ENCODE measurements at regions not wholly inside any gene's neighbourhood (a gene's known extent, or its start where the extent isn't known, plus 50 kb on each side); places are given as distances from the start of the nearest gene placed in this dataset.

- DNase-seq (peak in 1 of 3 donors; percentile 60), ATAC-seq (peak in 1 of 2 donors; percentile 5)
- H3K9me3 ChIP-seq (ENCODE audit: control insufficient read depth, low read length) = no peaks in the 10 kb centered on the region
- H3K4me1 ChIP-seq (ENCODE audit: control insufficient read depth, insufficient read depth, low read length) = peaks cover 11% of the 10 kb centered on the region
- H3K27me3 ChIP-seq (ENCODE audit: control insufficient read depth, insufficient read depth) = no peaks in the 10 kb centered on the region
- intact Hi-C loops (cut with DNase I) = loop anchor here (2.0 to 10.0 kb wide), 4 partner anchors 53 to 121 kb away; partner anchors contain the start of gene CSNK1A1 (in 2 of the 4)
- WGBS = 80% methylated on average over 15 of the region's 15 CpGs
- H3K27ac ChIP-seq (ENCODE audit: low read length) = no peak overlapping the region
- H3K4me3 ChIP-seq (ENCODE audit: low read length) = no peak overlapping the region
These were observed 62.9 kb upstream of the IL17B start for GRCh38 chr5:149441986-149442385.

GRCh38 chr5:149441194-149441753, 62.2 kb upstream of the IL17B start:
- Histone ChIP-seq H3K27me3 (ENCODE audit: control insufficient read depth, insufficient read depth) (no peaks in the 10 kb centered on the region), H3K27ac (ENCODE audit: low read length) (no peak overlapping the region), H3K9me3 (ENCODE audit: control insufficient read depth, low read length) (no peaks in the 10 kb centered on the region), H3K4me1 (ENCODE audit: control insufficient read depth, insufficient read depth, low read length) (peaks cover 13% of the 10 kb centered on the region), H3K4me3 (ENCODE audit: low read length) (no peak overlapping the region)
- no peak for DNase-seq
- intact Hi-C loops (cut with DNase I) = loop anchor here (5.0 to 10.0 kb wide), 3 partner anchors 54 to 116 kb away; partner anchors contain the start of gene CSNK1A1 (in 2 of the 4)
- ATAC-seq = no peak
- 88% methylated on average over 14 of the region's 14 CpGs for WGBS

- peak in 2 of 3 donors; percentile 34 to 48 for DNase-seq
- Histone ChIP-seq H3K4me3 (ENCODE audit: low read length) (no peak overlapping the region), H3K27ac (ENCODE audit: low read length) (no peak overlapping the region), H3K9me3 (ENCODE audit: control insufficient read depth, low read length) (no peaks in the 10 kb centered on the region), H3K4me1 (ENCODE audit: control insufficient read depth, insufficient read depth, low read length) (peaks cover 4% of the 10 kb centered on the region), H3K27me3 (ENCODE audit: control insufficient read depth, insufficient read depth) (no peaks in the 10 kb centered on the region)
- ATAC-seq = peak in 1 of 2 donors; percentile 54
- intact Hi-C loops (cut with DNase I) = loop anchor here (5.0 to 10.0 kb wide), 3 partner anchors 55 to 117 kb away; partner anchors contain the start of gene CSNK1A1 (in 2 of the 4)
- 70% methylated on average over 8 of the region's 8 CpGs for WGBS
These were observed 60.9 kb upstream of the IL17B start for GRCh38 chr5:149439899-149440542.

- no peak for DNase-seq
- ATAC-seq = no peak
- H3K9me3 ChIP-seq (ENCODE audit: control insufficient read depth, low read length) = no peaks in the 10 kb centered on the region
- peaks cover 4% of the 10 kb centered on the region for H3K4me1 ChIP-seq (ENCODE audit: control insufficient read depth, insufficient read depth, low read length)
- no peaks in the 10 kb centered on the region for H3K27me3 ChIP-seq (ENCODE audit: control insufficient read depth, insufficient read depth)
- intact Hi-C loops (cut with DNase I) = no loop called here
- no peak overlapping the region for H3K27ac ChIP-seq (ENCODE audit: low read length)
- no peak overlapping the region for H3K4me3 ChIP-seq (ENCODE audit: low read length)
- WGBS = 88% methylated on average over 1 of the region's 1 CpG
These were observed 59.6 kb upstream of the IL17B start for GRCh38 chr5:149438711-149439132.

- WGBS = 88% methylated on average over 5 of the region's 5 CpGs
- Histone ChIP-seq H3K9me3 (ENCODE audit: control insufficient read depth, low read length) (no peaks in the 10 kb centered on the region), H3K4me1 (ENCODE audit: control insufficient read depth, insufficient read depth, low read length) (peaks cover 4% of the 10 kb centered on the region), H3K27ac (ENCODE audit: low read length) (no peak overlapping the region), H3K4me3 (ENCODE audit: low read length) (no peak overlapping the region), H3K27me3 (ENCODE audit: control insufficient read depth, insufficient read depth) (no peaks in the 10 kb centered on the region)
- intact Hi-C loops (cut with DNase I) = no loop called here
- ATAC-seq = no peak
- DNase-seq = no peak
These were observed 59.2 kb upstream of the IL17B start for GRCh38 chr5:149438281-149438680.

- WGBS = 56% methylated on average over 10 of the region's 10 CpGs
- H3K4me3 ChIP-seq (ENCODE audit: low read length) = no peak overlapping the region
- no peaks in the 10 kb centered on the region for H3K27me3 ChIP-seq (ENCODE audit: control insufficient read depth, insufficient read depth)
- H3K27ac ChIP-seq (ENCODE audit: low read length) = no peak overlapping the region
- H3K4me1 ChIP-seq (ENCODE audit: control insufficient read depth, insufficient read depth, low read length) = peaks cover 2% of the 10 kb centered on the region
- ATAC-seq = no peak
- intact Hi-C loops (cut with DNase I) = no loop called here
- no peaks in the 10 kb centered on the region for H3K9me3 ChIP-seq (ENCODE audit: control insufficient read depth, low read length)
- peak in 1 of 3 donors; percentile 24 for DNase-seq
These were observed 58.4 kb upstream of the IL17B start for GRCh38 chr5:149437391-149438040.

GRCh38 chr5:149435660-149436059, 56.6 kb upstream of the IL17B start:
- Histone ChIP-seq H3K9me3 (ENCODE audit: control insufficient read depth, low read length) (no peaks in the 10 kb centered on the region), H3K4me3 (ENCODE audit: low read length) (no peak overlapping the region), H3K27ac (ENCODE audit: low read length) (no peak overlapping the region), H3K27me3 (ENCODE audit: control insufficient read depth, insufficient read depth) (no peaks in the 10 kb centered on the region), H3K4me1 (ENCODE audit: control insufficient read depth, insufficient read depth, low read length) (peaks cover 7% of the 10 kb centered on the region)
- no peak for ATAC-seq
- intact Hi-C loops (cut with DNase I) = loop anchor here in 1 of 4 donors (2.0 kb wide), 1 partner anchor 53 kb away; no protein-coding TSS in a partner anchor
- no peak for DNase-seq

- Histone ChIP-seq H3K27me3 (ENCODE audit: control insufficient read depth, insufficient read depth) (no peaks in the 10 kb centered on the region), H3K9me3 (ENCODE audit: control insufficient read depth, low read length) (no peaks in the 10 kb centered on the region), H3K4me3 (ENCODE audit: low read length) (no peak overlapping the region), H3K4me1 (ENCODE audit: control insufficient read depth, insufficient read depth, low read length) (peaks cover 12% of the 10 kb centered on the region), H3K27ac (ENCODE audit: low read length) (no peak overlapping the region)
- DNase-seq (peak in 1 of 3 donors; percentile 22), ATAC-seq (no peak)
- WGBS = 85% methylated on average over 7 of the region's 7 CpGs
- intact Hi-C loops (cut with DNase I) = loop anchor here in 1 of 4 donors (2.0 kb wide), 1 partner anchor 52 kb away; no protein-coding TSS in a partner anchor
These were observed 55.9 kb upstream of the IL17B start for GRCh38 chr5:149435015-149435376.

- WGBS = 33% methylated on average over 7 of the region's 7 CpGs
- peak; percentile 17 to 34 for ATAC-seq
- Histone ChIP-seq H3K27ac (ENCODE audit: low read length) (peak overlapping the region; percentile 29), H3K4me1 (ENCODE audit: control insufficient read depth, insufficient read depth, low read length) (peaks cover 15% of the 10 kb centered on the region), H3K9me3 (ENCODE audit: control insufficient read depth, low read length) (no peaks in the 10 kb centered on the region), H3K27me3 (ENCODE audit: control insufficient read depth, insufficient read depth) (no peaks in the 10 kb centered on the region), H3K4me3 (ENCODE audit: low read length) (no peak overlapping the region)
- intact Hi-C loops (cut with DNase I) = loop anchor here in 3 of 4 donors (2.0 to 5.0 kb wide), 3 partner anchors 52 to 67 kb away; no protein-coding TSS in a partner anchor
- DNase-seq = peak; percentile 65 to 86 (median 81)
These were observed 55.3 kb upstream of the IL17B start for GRCh38 chr5:149434162-149435014.

GRCh38 chr5:149433524-149434131, 54.5 kb upstream of the IL17B start:
- no peaks in the 10 kb centered on the region for H3K27me3 ChIP-seq (ENCODE audit: control insufficient read depth, insufficient read depth)
- WGBS = 59% methylated on average over 8 of the region's 8 CpGs
- peaks cover 18% of the 10 kb centered on the region for H3K4me1 ChIP-seq (ENCODE audit: control insufficient read depth, insufficient read depth, low read length)
- intact Hi-C loops (cut with DNase I) = loop anchor here in 3 of 4 donors (2.0 to 5.0 kb wide), 3 partner anchors 51 to 66 kb away; no protein-coding TSS in a partner anchor
- peak; percentile 20 to 22 for ATAC-seq
- H3K4me3 ChIP-seq (ENCODE audit: low read length) = no peak overlapping the region
- no peaks in the 10 kb centered on the region for H3K9me3 ChIP-seq (ENCODE audit: control insufficient read depth, low read length)
- H3K27ac ChIP-seq (ENCODE audit: low read length) = peak overlapping the region; percentile 29
- DNase-seq = peak in 1 of 3 donors; percentile 64

Data from right cardiac atrium (tissue), 5 donors.